ENCODE measurements at regions not wholly inside any gene's neighbourhood (a gene's known extent, or its start where the extent isn't known, plus 50 kb on each side); places are given as distances from the start of the nearest gene placed in this dataset.

- no peak overlapping the region for H3K4me3 ChIP-seq (ENCODE audit: low read depth, low read length)
- CTCF ChIA-PET = no interaction called here
- peak; percentile 42 for TF ChIP-seq SCRT2 (tag by site-specific recombination; IDR thresholded peaks at IDR 0.05)
- peak; percentile 42 for TF ChIP-seq GLIS1 (tag by site-specific recombination; IDR thresholded peaks at IDR 0.05)
- no peak for TF ChIP-seq ZNF202 (tag by site-specific recombination; IDR thresholded peaks at IDR 0.05; ENCODE audit: borderline replicate concordance)
- TF ChIP-seq ZIC2 (tag by site-specific recombination; IDR thresholded peaks at IDR 0.05) = peak; percentile 39; the same call in 1 of the 2 replicates
- H3K9me3 ChIP-seq (ENCODE audit: control insufficient read depth, insufficient read depth, low read depth, low read length) = no peaks in the 10 kb centered on the region
- H3K27ac ChIP-seq (ENCODE audit: extremely low read depth, low read depth, low read length) = no peak overlapping the region
- H3K4me1 ChIP-seq (ENCODE audit: control insufficient read depth, insufficient read depth, low read length) = no peaks in the 10 kb centered on the region
- no peaks in the 10 kb centered on the region for H3K36me3 ChIP-seq (ENCODE audit: control insufficient read depth in 2 of 2, insufficient read depth in 1 of 2, low read length in 2 of 2)
- POLR2A ChIA-PET = no interaction called here
Observed at GRCh38 chr20:60984666-60985065, 267.4 kb upstream of the CDH4 start.

GRCh38 chr20:60986506-60987156 lies 265.4 kb upstream of the CDH4 start:
- ChIA-PET POLR2A (no interaction called here), CTCF (interaction anchor here (0.6 to 1.1 kb wide), 2 partner anchors 12 to 242 kb away, joined by 3 read pairs; no protein-coding TSS in a partner anchor)

GRCh38 chr20:60990061-60990460 lies 262.0 kb upstream of the CDH4 start:
- ChIA-PET CTCF (no interaction called here), POLR2A (no interaction called here)
- TF ChIP-seq ZNF610 (tag by site-specific recombination; IDR thresholded peaks at IDR 0.05; ENCODE audit: borderline replicate concordance) (no peak), ZNF211 (tag by site-specific recombination; IDR thresholded peaks at IDR 0.05; ENCODE audit: low read depth) (no peak), ZNF391 (tag by site-specific recombination; IDR thresholded peaks at IDR 0.05; ENCODE audit: borderline replicate concordance, low read depth) (no peak), OVOL3 (tag by site-specific recombination; IDR thresholded peaks at IDR 0.05) (no peak), ZSCAN16 (tag by site-specific recombination; IDR thresholded peaks at IDR 0.05) (no peak), KLF7 (tag by site-specific recombination; IDR thresholded peaks at IDR 0.05; ENCODE audit: borderline replicate concordance) (no peak), ZBTB26 (tag by site-specific recombination; optimal IDR thresholded peaks at IDR 0.05) (no peak), ZSCAN30 (tag by site-specific recombination; IDR thresholded peaks at IDR 0.05) (no peak), ZNF292 (tag by site-specific recombination; IDR thresholded peaks at IDR 0.05; ENCODE audit: borderline replicate concordance, low read depth) (no peak), ZNF558 (tag by site-specific recombination; IDR thresholded peaks at IDR 0.05) (no peak), ZBTB11 (tag by site-specific recombination; conservative IDR thresholded peaks at IDR 0.05; ENCODE audit: low read depth) (no peak), ZNF37A (tag by site-specific recombination; IDR thresholded peaks at IDR 0.05) (no peak), ZNF24 (tag by site-specific recombination; IDR thresholded peaks at IDR 0.05) (no peak), AEBP2 (tag by site-specific recombination; IDR thresholded peaks at IDR 0.05; ENCODE audit: borderline replicate concordance) (no peak), ZNF510 (tag by site-specific recombination; IDR thresholded peaks at IDR 0.05; ENCODE audit: insufficient replicate concordance) (no peak)
- Histone ChIP-seq H3K4me1 (ENCODE audit: control insufficient read depth, insufficient read depth, low read length) (no peaks in the 10 kb centered on the region), H3K36me3 (ENCODE audit: control insufficient read depth in 2 of 2, insufficient read depth in 1 of 2, low read length in 2 of 2) (no peaks in the 10 kb centered on the region), H3K27ac (ENCODE audit: extremely low read depth, low read depth, low read length) (no peak overlapping the region), H3K9me3 (ENCODE audit: control insufficient read depth, insufficient read depth, low read depth, low read length) (no peaks in the 10 kb centered on the region), H3K4me3 (ENCODE audit: low read depth, low read length) (no peak overlapping the region)

More at GRCh38 chr20:60986506-60987156, 265.4 kb upstream of the CDH4 start:
- no peaks in the 10 kb centered on the region for H3K4me1 ChIP-seq (ENCODE audit: control insufficient read depth, insufficient read depth, low read length)
- H3K9me3 ChIP-seq (ENCODE audit: control insufficient read depth, insufficient read depth, low read depth, low read length) = no peaks in the 10 kb centered on the region
- TF ChIP-seq ZNF239 (tag by site-specific recombination; IDR thresholded peaks at IDR 0.05) = no peak
- no peak for TF ChIP-seq ZNF837 (tag by site-specific recombination; IDR thresholded peaks at IDR 0.05)
- no peak for TF ChIP-seq ZNF571 (tag by site-specific recombination; IDR thresholded peaks at IDR 0.05)
- TF ChIP-seq SCRT2 (tag by site-specific recombination; IDR thresholded peaks at IDR 0.05) = no peak
- no peak for TF ChIP-seq ZNF670 (tag by site-specific recombination; IDR thresholded peaks at IDR 0.05; ENCODE audit: low read depth)
- TF ChIP-seq ZNF610 (tag by site-specific recombination; IDR thresholded peaks at IDR 0.05; ENCODE audit: borderline replicate concordance) = no peak
- no peak for TF ChIP-seq ZBTB7A (tag by site-specific recombination; IDR thresholded peaks at IDR 0.05; ENCODE audit: low read depth)
- no peak for TF ChIP-seq ZNF23 (tag by site-specific recombination; IDR thresholded peaks at IDR 0.05; ENCODE audit: borderline replicate concordance)
- no peak for TF ChIP-seq ZNF335 (tag by site-specific recombination; conservative IDR thresholded peaks at IDR 0.05)
- no peaks in the 10 kb centered on the region for H3K36me3 ChIP-seq (ENCODE audit: control insufficient read depth in 2 of 2, insufficient read depth in 1 of 2, low read length in 2 of 2)
- no peak overlapping the region for H3K27ac ChIP-seq (ENCODE audit: extremely low read depth, low read depth, low read length)
- H3K4me3 ChIP-seq (ENCODE audit: low read depth, low read length) = no peak overlapping the region

Data from HEK293 (cell line).